ENCODE measurements at regions not wholly inside any gene's neighbourhood (a gene's known extent, or its start where the extent isn't known, plus 50 kb on each side); places are given as distances from the start of the nearest gene placed in this dataset.

DNA sequence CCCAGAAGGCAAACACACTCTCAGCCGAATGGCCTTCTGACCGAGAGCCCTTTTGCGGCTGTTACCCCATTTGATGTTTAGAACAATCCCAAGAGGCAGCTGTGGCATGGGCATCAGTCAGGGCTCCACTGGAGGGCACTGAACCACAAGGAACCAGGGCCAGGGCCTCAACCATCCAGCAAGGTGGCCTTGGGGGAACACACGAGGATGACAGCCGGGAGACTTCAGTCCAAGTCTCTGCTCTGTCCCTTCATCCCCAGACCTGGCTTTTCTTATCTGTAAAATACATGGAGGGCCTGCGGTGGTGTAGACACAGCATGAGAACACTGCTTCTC lies 63.6 kb upstream of the INSIG1 start:
- H3K9me3 ChIP-seq (ENCODE audit: control insufficient read depth, low read depth, low read length), result peaks cover 2% of the 10 kb centered on the region
- H3K27ac ChIP-seq (ENCODE audit: control insufficient read depth, insufficient read depth, low read length), result no peak overlapping the region
- DNase-seq (ENCODE audit: low read depth, low spot score), result no peak
- H3K36me3 ChIP-seq (ENCODE audit: control insufficient read depth in 2 of 2, extremely low read depth in 1 of 2, insufficient read depth in 2 of 2, low read length in 2 of 2), result no peaks in the 10 kb centered on the region
- H3K4me3 ChIP-seq (ENCODE audit: control insufficient read depth in 2 of 3, extremely low read depth in 1 of 3, insufficient read depth in 2 of 3, low read depth in 1 of 3, low read length in 3 of 3), result no peak overlapping the region
- no peak overlapping the region for H3K9ac ChIP-seq (ENCODE audit: control insufficient read depth, extremely low read depth, insufficient read depth, low read length)
- no peak for FAIRE-seq
- no peak for TF ChIP-seq EZH2 (IDR thresholded peaks at IDR 0.05; ENCODE audit: low read length)
- TF ChIP-seq, protein P1, sequence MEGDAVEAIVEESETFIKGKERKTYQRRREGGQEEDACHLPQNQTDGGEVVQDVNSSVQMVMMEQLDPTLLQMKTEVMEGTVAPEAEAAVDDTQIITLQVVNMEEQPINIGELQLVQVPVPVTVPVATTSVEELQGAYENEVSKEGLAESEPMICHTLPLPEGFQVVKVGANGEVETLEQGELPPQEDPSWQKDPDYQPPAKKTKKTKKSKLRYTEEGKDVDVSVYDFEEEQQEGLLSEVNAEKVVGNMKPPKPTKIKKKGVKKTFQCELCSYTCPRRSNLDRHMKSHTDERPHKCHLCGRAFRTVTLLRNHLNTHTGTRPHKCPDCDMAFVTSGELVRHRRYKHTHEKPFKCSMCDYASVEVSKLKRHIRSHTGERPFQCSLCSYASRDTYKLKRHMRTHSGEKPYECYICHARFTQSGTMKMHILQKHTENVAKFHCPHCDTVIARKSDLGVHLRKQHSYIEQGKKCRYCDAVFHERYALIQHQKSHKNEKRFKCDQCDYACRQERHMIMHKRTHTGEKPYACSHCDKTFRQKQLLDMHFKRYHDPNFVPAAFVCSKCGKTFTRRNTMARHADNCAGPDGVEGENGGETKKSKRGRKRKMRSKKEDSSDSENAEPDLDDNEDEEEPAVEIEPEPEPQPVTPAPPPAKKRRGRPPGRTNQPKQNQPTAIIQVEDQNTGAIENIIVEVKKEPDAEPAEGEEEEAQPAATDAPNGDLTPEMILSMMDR (optimal IDR thresholded peaks at IDR 0.05 in 1 of 3, IDR thresholded peaks at IDR 0.05 in 1 of 3, conservative IDR thresholded peaks at IDR 0.05 in 1 of 3; ENCODE audit: extremely low read depth in 1 of 3, insufficient read depth in 2 of 3, low read length in 3 of 3), result no peak
- H3K27me3 ChIP-seq (ENCODE audit: control insufficient read depth, extremely low read depth, insufficient read depth, low read length), result no peaks in the 10 kb centered on the region
- no peaks in the 10 kb centered on the region for H3K79me2 ChIP-seq (ENCODE audit: control insufficient read depth, insufficient read depth, low read length)
- H3K4me2 ChIP-seq (ENCODE audit: control insufficient read depth, extremely low read depth, insufficient read depth, low read depth, low read length), result no peak overlapping the region
- no peaks in the 10 kb centered on the region for H3K9me1 ChIP-seq (ENCODE audit: control insufficient read depth, extremely low read depth, insufficient read depth, low read length)
- no peaks in the 10 kb centered on the region for H3K4me1 ChIP-seq (ENCODE audit: control insufficient read depth, extremely low read depth, insufficient read depth, low read length)
- dilution Hi-C loops (cut with MboI; ENCODE audit: extremely low pct_ligation_motif_present, low sequenced_read_pairs), result no loop called here
- no peaks in the 10 kb centered on the region for H4K20me1 ChIP-seq (ENCODE audit: control insufficient read depth, extremely low read depth, insufficient read depth, low read length)
- no peak overlapping the region for H2AFZ ChIP-seq (ENCODE audit: control insufficient read depth, low read length)

DNA sequence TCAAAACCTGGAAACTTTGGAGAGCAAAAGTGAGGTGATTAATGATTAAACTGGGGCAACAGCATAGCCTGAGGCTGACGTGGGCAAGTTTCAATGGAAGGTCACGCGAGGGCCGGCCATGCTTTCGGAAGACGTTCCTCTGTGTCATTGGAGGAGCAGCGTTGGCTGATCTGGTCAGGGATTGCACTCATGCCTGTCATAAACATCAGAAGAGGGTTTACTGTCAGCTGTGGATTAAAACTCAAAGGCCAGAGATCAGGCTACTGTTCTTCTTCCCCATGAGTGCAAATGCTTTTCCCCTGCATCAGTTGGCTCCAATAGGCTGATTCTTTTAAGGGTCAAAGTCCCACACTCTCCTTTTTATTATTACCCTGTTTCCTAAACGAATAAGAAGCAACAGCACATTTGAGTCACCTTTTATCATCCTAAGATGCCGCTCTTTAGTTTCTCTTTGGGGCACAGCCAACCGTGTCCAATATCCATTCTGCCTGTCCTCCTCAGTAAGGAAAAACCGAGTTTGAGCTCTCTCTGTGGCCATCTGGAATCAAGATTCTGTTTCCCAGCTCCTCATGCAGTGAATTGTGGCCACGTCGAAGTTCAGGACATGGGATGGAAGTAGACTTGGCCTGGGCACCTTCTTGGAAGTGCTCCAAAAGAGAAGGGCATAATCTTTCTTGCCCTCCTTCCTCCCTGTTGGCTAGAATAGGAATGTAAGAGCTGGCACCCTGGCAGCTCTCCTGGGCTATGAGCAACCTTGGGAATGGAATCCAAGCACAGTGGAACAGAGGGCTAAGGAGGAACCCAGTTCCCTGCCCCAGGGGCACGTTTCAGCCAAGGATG lies 62.5 kb upstream of the INSIG1 start:
- Histone ChIP-seq H3K9me1 (ENCODE audit: control insufficient read depth, extremely low read depth, insufficient read depth, low read length) (no peaks in the 10 kb centered on the region), H3K9me3 (ENCODE audit: control insufficient read depth, low read depth, low read length) (peaks cover 2% of the 10 kb centered on the region), H3K27me3 (ENCODE audit: control insufficient read depth, extremely low read depth, insufficient read depth, low read length) (no peaks in the 10 kb centered on the region), H2AFZ (ENCODE audit: control insufficient read depth, low read length) (no peak overlapping the region), H4K20me1 (ENCODE audit: control insufficient read depth, extremely low read depth, insufficient read depth, low read length) (no peaks in the 10 kb centered on the region), H3K79me2 (ENCODE audit: control insufficient read depth, insufficient read depth, low read length) (no peaks in the 10 kb centered on the region), H3K27ac (ENCODE audit: control insufficient read depth, insufficient read depth, low read length) (no peak overlapping the region), H3K9ac (ENCODE audit: control insufficient read depth, extremely low read depth, insufficient read depth, low read length) (no peak overlapping the region), H3K4me2 (ENCODE audit: control insufficient read depth, extremely low read depth, insufficient read depth, low read depth, low read length) (no peak overlapping the region), H3K4me1 (ENCODE audit: control insufficient read depth, extremely low read depth, insufficient read depth, low read length) (no peaks in the 10 kb centered on the region), H3K4me3 (ENCODE audit: control insufficient read depth in 2 of 3, extremely low read depth in 1 of 3, insufficient read depth in 2 of 3, low read depth in 1 of 3, low read length in 3 of 3) (no peak overlapping the region), H3K36me3 (ENCODE audit: control insufficient read depth in 2 of 2, extremely low read depth in 1 of 2, insufficient read depth in 2 of 2, low read length in 2 of 2) (no peaks in the 10 kb centered on the region)
- TF ChIP-seq, protein P1 (optimal IDR thresholded peaks at IDR 0.05 in 1 of 3, IDR thresholded peaks at IDR 0.05 in 1 of 3, conservative IDR thresholded peaks at IDR 0.05 in 1 of 3; ENCODE audit: extremely low read depth in 1 of 3, insufficient read depth in 2 of 3, low read length in 3 of 3), result no peak
- no peak for TF ChIP-seq EZH2 (IDR thresholded peaks at IDR 0.05; ENCODE audit: low read length)
- DNase-seq (ENCODE audit: low read depth, low spot score) (no peak), FAIRE-seq (no peak)
- dilution Hi-C loops (cut with MboI; ENCODE audit: extremely low pct_ligation_motif_present, low sequenced_read_pairs), result no loop called here

All from keratinocyte (primary cell).